ENCODE measurements at regions not wholly inside any gene's neighbourhood (a gene's known extent, or its start where the extent isn't known, plus 50 kb on each side); places are given as distances from the start of the nearest gene placed in this dataset.

DNA sequence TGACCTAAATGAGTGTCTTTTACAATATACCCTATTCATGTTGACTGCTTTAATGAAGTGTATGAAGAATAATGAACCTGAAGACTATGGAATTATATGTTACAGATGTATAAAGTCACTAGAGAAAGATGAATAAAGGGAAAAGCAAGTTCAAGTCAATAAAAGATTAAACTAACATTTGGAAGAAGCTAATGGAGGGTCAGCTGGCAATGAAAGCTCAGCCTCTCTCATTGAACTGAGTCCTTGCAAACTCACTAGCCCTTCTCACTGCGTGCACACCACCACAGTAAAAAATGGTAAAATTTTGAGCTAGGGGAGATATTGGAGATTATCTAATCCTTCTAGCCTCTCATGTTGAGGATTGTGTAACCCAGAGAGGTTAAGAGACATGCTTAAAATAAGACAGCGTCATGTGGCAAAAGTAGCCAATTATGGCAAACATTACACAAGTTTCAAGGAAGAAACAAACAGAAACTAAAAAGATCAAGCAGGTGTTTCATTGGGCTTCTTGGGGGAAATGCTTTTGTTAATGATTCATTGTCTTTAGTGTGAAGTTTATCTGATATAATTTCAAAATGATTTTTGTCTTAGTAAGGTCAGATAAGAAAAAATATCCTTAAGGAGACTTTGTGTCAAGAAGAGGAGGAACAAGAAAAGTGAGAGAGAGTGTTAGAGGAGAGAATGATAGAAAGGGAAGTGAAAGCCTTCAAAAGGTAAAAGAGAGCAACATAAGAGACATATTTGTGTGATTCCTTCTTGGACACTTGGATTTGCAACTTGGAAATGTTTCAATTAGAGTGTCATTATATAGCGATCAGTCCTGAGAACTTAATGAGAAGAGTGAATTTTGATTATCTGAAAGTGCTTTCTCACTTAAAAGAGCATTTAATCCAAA lies 893.7 kb upstream of the FAM98A start:
- no peak for DNase-seq

DNA sequence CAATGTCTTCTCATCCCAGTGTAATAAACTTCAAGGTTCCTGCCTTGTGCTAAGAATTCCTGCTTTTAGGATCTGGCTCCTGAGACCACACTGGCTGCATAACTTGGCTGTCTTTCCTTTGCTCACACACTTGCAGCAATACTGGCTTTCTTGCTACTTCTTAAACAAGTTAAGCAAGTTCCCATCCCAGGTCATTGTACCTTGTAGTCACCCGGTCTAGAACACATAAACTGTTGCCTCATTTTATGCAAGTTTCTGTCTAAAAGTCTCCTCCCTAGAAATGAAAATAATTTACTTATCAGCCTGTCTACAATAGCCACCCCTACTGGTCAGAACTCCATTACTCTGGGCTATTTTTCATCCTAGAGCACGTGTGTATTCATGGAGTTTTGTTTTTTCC lies 887.9 kb upstream of the FAM98A start:
- no peak for DNase-seq

DNA sequence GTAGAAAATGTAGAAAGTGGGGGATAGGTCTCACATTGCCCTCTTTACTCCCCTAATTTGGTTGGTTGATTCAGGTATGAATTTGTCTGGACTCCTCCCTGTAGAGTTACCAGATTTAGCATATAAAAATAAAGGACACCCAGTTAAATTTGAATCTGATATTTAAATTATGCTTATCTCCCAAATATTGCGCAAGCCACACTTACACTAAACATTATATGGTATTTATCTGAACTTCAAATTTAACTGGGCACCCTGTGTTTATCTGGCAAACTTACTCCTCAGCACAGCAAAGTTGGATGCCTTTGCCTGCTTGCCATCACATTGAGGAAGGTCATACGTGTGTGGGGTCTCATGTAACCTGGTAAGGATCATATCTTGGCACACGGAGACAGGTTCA lies 882.4 kb upstream of the FAM98A start:
- DNase-seq = no peak

DNA sequence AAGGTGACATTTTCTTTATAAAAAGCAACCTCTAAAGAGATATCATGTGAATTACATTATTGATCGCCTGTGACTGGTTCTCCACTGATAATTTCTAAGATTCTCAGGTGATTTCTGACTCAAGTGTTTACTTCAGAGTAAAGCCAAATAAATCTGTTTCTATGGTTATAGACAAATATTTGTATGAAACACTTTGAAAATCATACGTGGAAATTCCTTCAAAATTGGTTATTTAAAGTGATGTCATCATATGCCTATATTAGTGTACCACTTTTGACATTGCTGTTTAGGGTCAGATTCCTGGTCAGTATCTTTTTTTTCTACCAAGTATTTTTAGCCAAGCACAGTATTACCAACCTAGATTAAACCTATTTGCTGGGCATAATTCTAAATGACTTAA lies 881.3 kb upstream of the FAM98A start:
- DNase-seq = no peak

- DNase-seq = no peak
Measured at GRCh38 chr2:34475156-34475555, 876.1 kb upstream of the FAM98A start.

GRCh38 chr2:34474646-34475045 lies 875.5 kb upstream of the FAM98A start:
- DNase-seq = no peak

- DNase-seq = no peak
Measured at GRCh38 chr2:34447097-34447496, 848.0 kb upstream of the FAM98A start.

DNA sequence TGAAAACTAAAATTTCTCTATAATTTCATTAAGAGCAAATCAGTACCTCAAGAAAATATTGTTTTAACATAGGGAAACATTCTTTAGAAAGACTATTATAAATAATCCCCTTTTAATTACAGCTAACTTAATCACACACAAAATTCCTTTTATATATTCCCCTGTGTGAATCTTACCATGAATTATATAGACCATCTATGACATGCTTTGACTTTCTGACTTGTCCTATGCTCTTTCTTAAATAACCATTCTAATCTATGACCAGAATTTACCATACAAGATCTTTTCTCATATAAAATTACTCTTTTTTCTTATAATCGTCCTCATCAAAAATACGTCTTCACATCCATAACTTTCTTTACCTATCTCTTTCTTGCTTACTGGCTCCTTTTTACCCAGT lies 824.2 kb upstream of the FAM98A start:
- no peak for DNase-seq

- DNase-seq = no peak
Measured at GRCh38 chr2:34419856-34420255, 820.8 kb upstream of the FAM98A start.

DNA sequence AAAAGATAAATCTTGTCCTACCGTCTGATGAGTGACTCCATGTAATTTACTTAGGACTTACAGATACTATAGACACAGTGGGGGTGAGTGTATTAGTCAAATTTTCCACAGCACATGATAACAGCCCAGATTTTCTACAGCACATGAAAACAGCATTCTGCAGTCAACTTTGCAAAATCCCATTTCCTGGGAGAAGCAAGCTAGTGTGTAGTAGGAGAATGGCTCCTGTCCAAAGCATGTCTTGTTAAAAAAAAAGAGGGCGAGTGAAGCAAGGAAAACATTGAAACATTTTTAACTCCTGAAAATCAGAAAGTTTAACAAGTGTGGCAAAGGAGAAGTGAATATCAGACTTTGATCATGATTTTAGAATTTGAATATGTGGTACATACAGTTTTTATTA lies 817.8 kb upstream of the FAM98A start:
- no peak for DNase-seq

DNA sequence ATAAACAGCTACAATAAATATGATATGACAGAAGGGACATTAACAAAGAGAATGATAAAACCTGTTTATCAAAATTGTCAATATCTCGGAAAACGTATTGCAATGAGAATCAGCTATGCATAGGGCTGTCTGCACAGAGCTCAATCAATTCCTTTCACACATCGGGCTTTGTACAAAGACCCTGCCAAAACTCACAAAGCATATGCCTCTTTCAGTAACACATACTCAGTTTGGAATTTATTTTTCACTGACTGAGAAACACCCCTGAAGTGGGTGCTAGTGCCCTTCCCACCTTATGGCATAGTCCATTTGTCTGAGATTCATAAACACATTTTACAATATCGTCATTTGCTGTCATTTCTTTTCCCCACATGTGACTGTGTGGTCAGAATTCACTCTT lies 815.8 kb upstream of the FAM98A start:
- no peak for DNase-seq

GRCh38 chr2:34408100-34408499 lies 809.0 kb upstream of the FAM98A start:
- DNase-seq = no peak

DNA sequence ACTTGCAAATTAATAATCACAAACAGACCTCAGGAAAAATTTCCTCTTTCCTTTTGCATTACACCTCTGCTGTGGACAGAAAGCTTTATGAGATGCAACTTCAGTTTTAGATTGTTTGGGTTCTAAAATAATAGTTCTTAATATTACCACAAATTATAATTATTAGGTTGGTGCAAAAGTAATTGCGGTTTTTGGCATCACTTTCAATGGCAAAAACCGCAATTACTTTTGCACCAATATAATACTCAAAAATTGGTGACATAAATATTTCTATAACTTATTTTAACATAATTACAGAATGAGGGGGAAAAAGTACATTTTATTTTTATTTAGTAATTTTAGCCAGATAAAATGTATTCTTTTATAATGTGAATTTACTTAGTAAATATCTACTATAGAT lies 804.4 kb upstream of the FAM98A start:
- DNase-seq = no peak

DNA sequence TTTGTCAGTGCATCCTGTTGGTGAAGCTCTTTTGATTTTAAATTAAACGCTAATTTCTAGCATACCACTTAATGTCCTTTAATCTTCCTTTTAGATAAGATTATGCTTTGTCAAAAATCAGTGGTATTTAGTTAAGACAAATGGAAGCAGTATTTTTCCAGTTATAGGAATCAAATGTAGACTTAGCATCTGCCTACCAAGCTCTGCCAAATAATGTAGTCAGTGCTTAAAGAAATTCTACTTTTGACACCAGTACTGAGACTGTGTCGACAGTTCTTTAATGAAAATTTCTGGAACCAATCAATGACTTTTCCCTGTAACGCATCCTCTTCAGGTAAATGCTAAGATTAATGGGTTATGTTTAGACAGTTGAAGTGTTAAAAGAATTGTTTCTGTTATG lies 803.3 kb upstream of the FAM98A start:
- DNase-seq = no peak

GRCh38 chr2:34401186-34401585 lies 802.1 kb upstream of the FAM98A start:
- DNase-seq = no peak

DNA sequence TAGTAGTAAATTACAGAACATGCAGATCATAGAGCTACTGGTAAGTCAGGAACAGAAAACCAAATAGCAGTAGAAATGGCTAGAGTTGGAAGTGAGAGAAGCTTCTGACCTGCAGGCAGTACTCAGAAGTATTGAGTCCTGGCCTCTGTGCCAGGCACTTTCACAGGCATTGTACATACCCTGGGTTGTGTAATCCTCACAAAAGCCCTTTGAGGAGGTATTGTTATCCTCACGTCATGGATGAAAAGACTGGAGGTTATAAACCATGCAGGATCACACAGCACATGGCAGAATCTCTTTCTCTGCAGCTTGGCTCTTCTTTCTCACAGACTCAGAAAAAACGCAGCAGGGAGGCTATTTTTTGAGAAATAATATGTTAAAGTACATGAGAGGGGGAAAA lies 789.3 kb upstream of the FAM98A start:
- no peak for DNase-seq

- DNase-seq = no peak
Measured at GRCh38 chr2:34387536-34387935, 788.4 kb upstream of the FAM98A start.

DNA sequence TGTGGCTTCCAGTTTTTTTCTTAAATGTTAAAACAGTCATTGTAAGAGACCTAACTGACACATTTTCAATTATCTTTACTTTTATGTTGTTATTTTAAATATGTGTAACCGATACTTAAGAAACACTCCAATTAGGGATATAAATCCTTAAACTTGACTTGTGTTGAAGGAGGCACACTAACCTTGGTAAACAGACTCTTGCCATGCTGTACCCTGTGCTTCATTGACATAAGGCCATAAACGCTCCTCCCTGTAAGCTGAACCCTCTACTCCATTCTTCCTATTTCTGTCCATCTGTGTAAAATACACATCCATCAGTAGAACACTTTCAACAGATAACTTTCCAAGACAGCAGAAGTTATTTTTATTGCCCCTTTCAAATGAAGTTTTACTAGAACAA lies 780.5 kb upstream of the FAM98A start:
- DNase-seq = no peak

DNA sequence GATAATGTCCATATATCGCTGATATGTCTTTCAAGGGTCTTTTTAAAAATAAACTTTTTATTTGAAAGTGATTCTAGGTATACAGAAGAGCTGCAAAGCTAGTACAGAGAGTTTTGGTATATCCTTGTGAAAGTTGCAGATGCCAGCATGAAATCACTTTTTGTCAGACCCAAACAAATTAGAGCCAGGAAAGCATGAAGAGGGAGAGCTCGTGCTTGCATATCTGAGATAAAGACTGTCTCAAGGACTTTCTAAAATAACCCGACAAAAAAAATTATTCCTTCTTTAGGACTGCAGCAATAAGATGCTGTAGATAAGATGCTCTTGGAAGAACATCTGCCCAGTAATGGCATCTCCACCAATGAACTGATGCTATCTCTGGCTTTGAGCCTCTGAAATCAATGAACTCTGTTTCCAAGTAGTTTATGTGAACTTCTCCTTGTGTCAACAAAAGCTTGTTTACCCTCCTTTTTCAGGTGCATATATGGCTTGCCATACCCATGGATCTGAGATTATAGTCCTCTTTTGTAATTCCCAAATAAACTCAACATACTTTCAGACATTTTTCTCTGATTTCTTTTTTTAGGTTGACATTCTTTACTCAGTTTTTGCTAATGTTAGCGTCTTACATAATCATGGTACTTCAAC lies 774.6 kb upstream of the FAM98A start:
- DNase-seq = no peak

- no peak for DNase-seq
Measured at GRCh38 chr2:34372967-34373366, 773.9 kb upstream of the FAM98A start.

- no peak for DNase-seq
Measured at GRCh38 chr2:34371711-34372110, 772.6 kb upstream of the FAM98A start.

- DNase-seq = no peak
Measured at GRCh38 chr2:34368304-34368703, 769.2 kb upstream of the FAM98A start.

GRCh38 chr2:34365932-34366331 lies 766.8 kb upstream of the FAM98A start:
- DNase-seq = no peak

- DNase-seq = no peak
Measured at GRCh38 chr2:34365512-34365911, 766.4 kb upstream of the FAM98A start.

Data from NK-92 treated with Interleukin-12 subunit alpha and Interleukin-12 subunit beta, amount 100 ng/mL, for 24 hours (cell line).